ENCODE measurements at regions not wholly inside any gene's neighbourhood (a gene's known extent, or its start where the extent isn't known, plus 50 kb on each side); places are given as distances from the start of the nearest gene placed in this dataset.
"Not testable (repeated sequence)": the region's sequence is repeated elsewhere in the genome, so short reads cannot be mapped to it uniquely, and the experiment has no call there.

DNA sequence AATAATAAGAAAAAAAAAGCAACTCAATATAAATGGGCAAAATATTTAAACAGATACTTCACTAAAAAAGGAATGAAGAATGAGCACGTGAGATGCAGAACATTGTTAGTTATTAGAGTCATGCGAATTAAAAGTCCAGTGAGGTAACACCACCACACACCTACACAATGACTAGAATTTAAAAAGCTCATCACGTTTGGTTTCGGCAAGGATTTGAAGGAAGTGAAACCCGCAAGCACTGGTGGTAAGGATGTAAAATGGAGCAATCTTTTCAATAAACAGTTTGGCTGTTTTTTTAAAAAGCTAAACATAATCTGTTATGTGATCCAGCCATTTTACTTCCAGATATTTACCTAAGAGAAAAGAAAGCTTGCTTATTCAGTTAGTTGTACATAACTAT is 1181.6 kb upstream of the CELF4 start (continued):
- TF ChIP-seq MTA2 (IDR thresholded peaks at IDR 0.05; ENCODE audit: low read depth) (0 out of 2 replicates have a peak, but pooled peaks have one; percentile 26), ZBED1 (IDR thresholded peaks at IDR 0.05; ENCODE audit: borderline replicate concordance) (peak; percentile 45; the same call in 1 of the 2 replicates), NR2C1 (IDR thresholded peaks at IDR 0.05) (no peak), RUNX3 (IDR thresholded peaks at IDR 0.05; ENCODE audit: low read length) (peak; percentile 82), EED (IDR thresholded peaks at IDR 0.05; ENCODE audit: low read depth) (no peak), IKZF1 (conservative IDR thresholded peaks at IDR 0.05) (no peak), CBX3 (IDR thresholded peaks at IDR 0.05; ENCODE audit: borderline replicate concordance, low read depth) (no peak), TBL1XR1 (IDR thresholded peaks at IDR 0.05; ENCODE audit: low read depth, low read length) (no peak), ZBTB11 (CRISPR knock-in tag; IDR thresholded peaks at IDR 0.05) (no peak), NFYB (IDR thresholded peaks at IDR 0.05; ENCODE audit: insufficient read depth, low read depth, low read length) (no peak), SMARCA5 (IDR thresholded peaks at IDR 0.05) (no peak), PAX8 (IDR thresholded peaks at IDR 0.05) (no peak)

GRCh38 chr18:38720181-38720580 is 1154.6 kb upstream of the CELF4 start:
- FAIRE-seq; SMC1A ChIA-PET (ENCODE audit: uncharacterized antibody, unreplicated experiment); H3K79me2 ChIP-seq (ENCODE audit: control insufficient read depth, insufficient read depth, low read length); intact Hi-C loops (cut with micrococcal nuclease; ENCODE audit: unreplicated experiment); RAD21 ChIA-PET (ENCODE audit: unreplicated experiment); H2AFZ ChIP-seq (ENCODE audit: control insufficient read depth, low read depth, low read length); H3K27ac ChIP-seq (ENCODE audit: control insufficient read depth, insufficient read depth); H4K20me1 ChIP-seq (ENCODE audit: control insufficient read depth, insufficient read depth); H3K4me3 ChIP-seq; H3K36me3 ChIP-seq (ENCODE audit: control insufficient read depth in 2 of 2, insufficient read depth in 2 of 2, low read length in 1 of 2); H3K4me1 ChIP-seq (ENCODE audit: control insufficient read depth, insufficient read depth, low read length); H3K9me3 ChIP-seq (replicated peaks; ENCODE audit: control insufficient read depth, insufficient read depth, low read length); DNase-seq (ENCODE audit: low read depth, low spot score); CTCF ChIA-PET; H3K9ac ChIP-seq (ENCODE audit: control insufficient read depth, insufficient read depth, low read length); BruUV-seq (replicated peaks); ATAC-seq; in situ Hi-C loops (cut with MboI); POLR2A ChIA-PET; H3K27me3 ChIP-seq (replicated peaks in 1 of 2; ENCODE audit: control insufficient read depth in 2 of 2, insufficient read depth in 2 of 2, low read length in 1 of 2); H3K4me2 ChIP-seq (ENCODE audit: control insufficient read depth, insufficient read depth): not testable (repeated sequence)
- WGBS (ENCODE audit: insufficient coverage, insufficient replicate concordance, low lambda C conversion rate, missing lambda C conversion rate) = 52% methylated on average over 2 of the region's 2 CpGs

Measured in GM12878 (cell line).